BE2C (cell line): ENCODE measurements at regions not wholly inside any gene's neighbourhood (a gene's known extent, or its start where the extent isn't known, plus 50 kb on each side); places are given as distances from the start of the nearest gene placed in this dataset.

ENCODE experiments used
- DNase-seq: peaks from one replicate; pipeline ENCODE4 v3.0.0-alpha.2; 2020
- H3K27me3 ChIP-seq: fragments of 250-450 bp; sonication (Bioruptor Pico); 2 replicates; pipeline ENCODE4 v1.5.1; 2020; ENCODE audit warnings: mild to moderate bottlenecking
- H3K36me3 ChIP-seq: fragments of 250-450 bp; sonication (Bioruptor Pico); 2 replicates; pipeline ENCODE4 v1.5.1; 2020; ENCODE audit warnings: mild to moderate bottlenecking
- H3K4me1 ChIP-seq: fragments of 250-450 bp; sonication (Bioruptor Pico); 2 replicates; pipeline ENCODE4 v1.5.1; 2020
- H3K4me3 ChIP-seq: 2 replicates; pipeline ENCODE4 v1.5.1; 2011; ENCODE audit warnings: low read depth, low read length
- H3K9me3 ChIP-seq: fragments of 250-450 bp; sonication (Bioruptor Pico); 2 replicates; pipeline ENCODE4 v1.5.1; 2020
- CTCF ChIP-seq: IDR thresholded peaks from 2 replicates; pipeline ENCODE4 v1.5.1; 2012; ENCODE audit warnings: mild to moderate bottlenecking, low read depth, low read length

GRCh38 chr3:61497463-61497862, 63.9 kb upstream of the PTPRG start:
- H3K9me3 ChIP-seq: no peaks in the 10 kb centered on the region
- TF ChIP-seq CTCF: no peak
- H3K27me3 ChIP-seq: no peaks in the 10 kb centered on the region
- no peaks in the 10 kb centered on the region for H3K36me3 ChIP-seq
- H3K4me1 ChIP-seq: no peaks in the 10 kb centered on the region
- H3K4me3 ChIP-seq: no peak overlapping the region
- DNase-seq: no peak

DNA sequence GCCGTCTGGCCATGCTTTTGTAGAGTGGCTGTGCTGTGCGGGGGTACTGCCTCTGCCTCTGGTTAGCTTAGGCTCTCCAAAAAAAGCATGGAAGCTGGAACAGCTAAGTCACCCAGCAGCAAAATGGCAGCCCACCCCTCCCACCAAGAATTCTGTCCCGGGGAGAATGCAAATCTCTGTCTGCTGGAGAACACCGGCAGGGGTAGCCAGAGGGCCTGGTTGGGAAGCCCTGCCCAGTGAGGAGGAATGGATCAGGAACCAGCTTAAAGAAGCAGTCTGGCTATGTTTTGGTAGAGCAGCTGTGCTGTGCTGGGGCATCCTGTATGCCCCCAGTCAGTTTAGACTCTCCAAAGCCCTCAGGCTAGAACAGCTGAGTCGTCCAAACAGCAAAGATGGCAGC, 56.2 kb upstream of the PTPRG start:
- no peak for DNase-seq
- H3K9me3 ChIP-seq: no peaks in the 10 kb centered on the region
- no peak overlapping the region for H3K4me3 ChIP-seq
- TF ChIP-seq CTCF: no peak
- no peaks in the 10 kb centered on the region for H3K4me1 ChIP-seq
- no peaks in the 10 kb centered on the region for H3K36me3 ChIP-seq
- H3K27me3 ChIP-seq: no peaks in the 10 kb centered on the region

GRCh38 chr3:61507946-61508345, 53.4 kb upstream of the PTPRG start:
- TF ChIP-seq CTCF: no peak
- DNase-seq: no peak
- no peaks in the 10 kb centered on the region for H3K36me3 ChIP-seq
- H3K4me3 ChIP-seq: no peak overlapping the region
- H3K4me1 ChIP-seq: no peaks in the 10 kb centered on the region
- H3K27me3 ChIP-seq: no peaks in the 10 kb centered on the region
- no peaks in the 10 kb centered on the region for H3K9me3 ChIP-seq
